WERI-Rb-1 (cell line): ENCODE measurements at regions not wholly inside any gene's neighbourhood (a gene's known extent, or its start where the extent isn't known, plus 50 kb on each side); places are given as distances from the start of the nearest gene placed in this dataset.

Experiments used
- DNase-seq: peaks from one replicate; pipeline ENCODE4 v3.0.0-alpha.2; 2020
- H3K27ac ChIP-seq: fragments of 250-450 bp; sonication (Bioruptor Pico); 2 replicates; pipeline ENCODE4 v1.5.1; 2020; ENCODE audit warnings: mild to moderate bottlenecking, moderate library complexity
- H3K27me3 ChIP-seq: fragments of 250-450 bp; sonication (Bioruptor Pico); 2 replicates; pipeline ENCODE4 v1.5.1; 2021; ENCODE audit warnings: mild to moderate bottlenecking, low read depth, moderate library complexity; ENCODE audit not compliant: insufficient read depth, severe bottlenecking
- H3K36me3 ChIP-seq: fragments of 250-450 bp; sonication (Bioruptor Pico); 2 replicates; pipeline ENCODE4 v1.5.1; 2020; ENCODE audit warnings: mild to moderate bottlenecking, moderate library complexity
- H3K4me3 ChIP-seq: 2 replicates; pipeline ENCODE4 v1.5.1; 2011; ENCODE audit warnings: low read depth, mild to moderate bottlenecking, control low read depth, low read length
- H3K9me3 ChIP-seq: fragments of 250-450 bp; sonication (Bioruptor Pico); 2 replicates; pipeline ENCODE4 v1.5.1; 2021; ENCODE audit warnings: mild to moderate bottlenecking, moderate library complexity; ENCODE audit not compliant: severe bottlenecking
- CTCF ChIP-seq: IDR thresholded peaks from 2 replicates; pipeline ENCODE4 v1.5.1; 2011; ENCODE audit warnings: low read depth, mild to moderate bottlenecking, control low read depth, inconsistent platforms, low read length

- Histone ChIP-seq H3K36me3 (no peaks in the 10 kb centered on the region), H3K9me3 (no peaks in the 10 kb centered on the region), H3K27ac (no peak overlapping the region), H3K27me3 (no peaks in the 10 kb centered on the region), H3K4me3 (no peak overlapping the region)
- DNase-seq: no peak
- TF ChIP-seq CTCF: no peak
Observed at GRCh38 chr18:40930211-40930882, 1024.7 kb upstream of the PIK3C3 start.

GRCh38 chr18:40929399-40929798, 1025.6 kb upstream of the PIK3C3 start:
- no peaks in the 10 kb centered on the region for H3K36me3 ChIP-seq
- no peak overlapping the region for H3K27ac ChIP-seq
- TF ChIP-seq CTCF: no peak
- no peaks in the 10 kb centered on the region for H3K9me3 ChIP-seq
- H3K27me3 ChIP-seq: no peaks in the 10 kb centered on the region
- H3K4me3 ChIP-seq: no peak overlapping the region
- DNase-seq: no peak

GRCh38 chr18:40926679-40927078, 1028.4 kb upstream of the PIK3C3 start:
- Histone ChIP-seq H3K27me3 (no peaks in the 10 kb centered on the region), H3K27ac (no peak overlapping the region), H3K9me3 (no peaks in the 10 kb centered on the region), H3K4me3 (no peak overlapping the region), H3K36me3 (no peaks in the 10 kb centered on the region)
- DNase-seq: no peak
- no peak for TF ChIP-seq CTCF

- Histone ChIP-seq H3K9me3 (no peaks in the 10 kb centered on the region), H3K27me3 (no peaks in the 10 kb centered on the region), H3K27ac (0 out of 2 replicates have a peak overlapping the region, but pooled peaks have one; percentile 3), H3K4me3 (no peak overlapping the region), H3K36me3 (no peaks in the 10 kb centered on the region)
- TF ChIP-seq CTCF: no peak
- DNase-seq: no peak
Observed at GRCh38 chr18:40925071-40925541, 1029.9 kb upstream of the PIK3C3 start.

- TF ChIP-seq CTCF: no peak
- Histone ChIP-seq H3K36me3 (no peaks in the 10 kb centered on the region), H3K9me3 (no peaks in the 10 kb centered on the region), H3K27ac (peak overlapping the region; percentile 43), H3K4me3 (no peak overlapping the region), H3K27me3 (no peaks in the 10 kb centered on the region)
- peak; percentile 29 for DNase-seq
Observed at GRCh38 chr18:40921845-40922629, 1033.0 kb upstream of the PIK3C3 start.
